ENCODE measurements at regions not wholly inside any gene's neighbourhood (a gene's known extent, or its start where the extent isn't known, plus 50 kb on each side); places are given as distances from the start of the nearest gene placed in this dataset.
A peak's percentile ranks its signal among the peaks of the same experiment; 100 is the strongest.
"Not testable (repeated sequence)": the region's sequence is repeated elsewhere in the genome, so short reads cannot be mapped to it uniquely, and the experiment has no call there.

- DNase-seq = no peak
Observed at GRCh38 chr3:29156086-29156715, 124.7 kb upstream of the RBMS3 start.

GRCh38 chr3:29164825-29165224, 116.0 kb upstream of the RBMS3 start:
- DNase-seq = no peak

- no peak for DNase-seq
Observed at GRCh38 chr3:29167180-29167579, 113.7 kb upstream of the RBMS3 start.

GRCh38 chr3:29168081-29168480, 112.8 kb upstream of the RBMS3 start:
- no peak for DNase-seq

GRCh38 chr3:29168696-29169095, 112.2 kb upstream of the RBMS3 start:
- DNase-seq = no peak

- DNase-seq = no peak
Observed at GRCh38 chr3:29169451-29169850, 111.4 kb upstream of the RBMS3 start.

- DNase-seq = no peak
Observed at GRCh38 chr3:29171043-29171990, 109.6 kb upstream of the RBMS3 start.

- no peak for DNase-seq
Observed at GRCh38 chr3:29176501-29176900, 104.4 kb upstream of the RBMS3 start.

- no peak for DNase-seq
Observed at GRCh38 chr3:29178809-29179793, 101.8 kb upstream of the RBMS3 start.

- DNase-seq = no peak
Observed at GRCh38 chr3:29181149-29181780, 99.6 kb upstream of the RBMS3 start.

- DNase-seq = no peak
Observed at GRCh38 chr3:29181872-29182271, 99.0 kb upstream of the RBMS3 start.

GRCh38 chr3:29182828-29183227, 98.0 kb upstream of the RBMS3 start:
- not testable (repeated sequence) for DNase-seq

GRCh38 chr3:29183346-29184087, 97.4 kb upstream of the RBMS3 start:
- DNase-seq = peak; percentile 65

GRCh38 chr3:29185706-29186105, 95.2 kb upstream of the RBMS3 start:
- no peak for DNase-seq

- DNase-seq = no peak
Observed at GRCh38 chr3:29186131-29186599, 94.7 kb upstream of the RBMS3 start.

- DNase-seq = no peak
Observed at GRCh38 chr3:29186982-29187725, 93.7 kb upstream of the RBMS3 start.

GRCh38 chr3:29189328-29189727, 91.5 kb upstream of the RBMS3 start:
- DNase-seq = no peak

- DNase-seq = no peak
Observed at GRCh38 chr3:29194139-29194538, 86.7 kb upstream of the RBMS3 start.

GRCh38 chr3:29195056-29195455, 85.8 kb upstream of the RBMS3 start:
- DNase-seq = no peak

- no peak for DNase-seq
Observed at GRCh38 chr3:29201604-29202003, 79.3 kb upstream of the RBMS3 start.

GRCh38 chr3:29202378-29202777, 78.5 kb upstream of the RBMS3 start:
- no peak for DNase-seq

All from activated effector memory CD4-positive, alpha-beta T cell treated with anti-CD3 and anti-CD28 coated beads, Interleukin-2, amount 50 U/mL, for 16 hours (primary cell).